ENCODE measurements at regions not wholly inside any gene's neighbourhood (a gene's known extent, or its start where the extent isn't known, plus 50 kb on each side); places are given as distances from the start of the nearest gene placed in this dataset.
"Not testable (repeated sequence)": the region's sequence is repeated elsewhere in the genome, so short reads cannot be mapped to it uniquely, and the experiment has no call there.

DNA sequence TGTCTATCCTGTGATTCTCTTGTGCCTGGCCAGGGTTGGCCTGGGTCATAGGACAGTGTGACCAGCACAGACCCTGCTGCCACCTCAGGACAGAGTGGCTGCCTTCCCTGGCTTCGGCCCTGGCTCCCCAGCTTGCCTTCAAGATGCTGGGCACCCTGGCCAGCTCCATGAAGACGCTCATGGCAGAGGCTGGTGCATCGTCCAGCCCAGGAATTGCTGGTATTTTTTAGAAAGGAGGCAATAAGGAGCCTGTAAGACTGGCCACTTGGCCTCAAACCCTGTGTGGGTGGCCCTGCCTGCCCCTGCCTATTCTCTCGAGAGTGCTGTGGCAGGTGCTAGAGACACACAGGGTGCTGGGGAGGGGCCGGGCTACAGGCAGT is 70.4 kb upstream of the ACTRT2 start:
- DNase-seq (ENCODE audit: low read depth): no peak

DNA sequence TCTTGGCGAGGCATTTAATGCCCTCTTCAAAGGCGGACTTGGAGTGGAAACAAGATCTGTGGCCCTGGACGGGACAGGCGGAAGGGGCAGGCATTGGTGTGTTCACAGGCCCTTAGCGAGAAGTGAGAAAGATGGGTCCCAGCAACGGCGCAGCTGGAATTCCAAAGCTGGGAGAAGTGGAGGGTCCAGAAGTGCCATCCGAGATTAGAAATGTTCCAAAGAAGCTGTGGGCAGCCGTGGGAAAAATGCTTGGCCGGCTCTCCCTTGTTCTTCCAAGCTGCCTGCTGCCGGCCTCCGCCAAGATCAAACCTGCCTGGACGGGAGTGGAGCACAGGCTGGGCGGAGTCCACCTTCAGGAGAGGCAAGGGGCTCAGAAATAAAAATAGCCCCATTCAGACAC is 69.4 kb upstream of the ACTRT2 start:
- no peak for DNase-seq (ENCODE audit: low read depth)

DNA sequence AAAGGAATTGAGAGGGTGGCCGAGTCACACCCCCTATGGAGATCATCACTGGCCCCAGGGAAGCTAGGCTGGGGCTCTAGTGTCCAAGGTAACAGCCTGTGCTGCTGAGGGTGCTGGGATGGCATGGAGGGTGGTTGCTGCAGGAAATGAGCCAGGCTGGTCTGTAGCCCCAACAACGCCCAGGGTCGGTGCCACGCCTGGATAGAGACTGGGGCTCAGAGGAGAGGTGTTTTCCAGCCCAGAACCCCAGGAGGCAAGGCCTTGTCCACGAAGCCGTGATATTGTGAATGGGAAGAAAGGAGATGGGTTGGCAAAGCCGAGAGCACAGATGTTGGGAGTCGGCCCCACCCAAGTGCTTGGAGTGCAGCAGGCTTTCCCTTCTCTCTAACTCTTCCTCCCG is 68.9 kb upstream of the ACTRT2 start:
- no peak for DNase-seq (ENCODE audit: low read depth)

DNA sequence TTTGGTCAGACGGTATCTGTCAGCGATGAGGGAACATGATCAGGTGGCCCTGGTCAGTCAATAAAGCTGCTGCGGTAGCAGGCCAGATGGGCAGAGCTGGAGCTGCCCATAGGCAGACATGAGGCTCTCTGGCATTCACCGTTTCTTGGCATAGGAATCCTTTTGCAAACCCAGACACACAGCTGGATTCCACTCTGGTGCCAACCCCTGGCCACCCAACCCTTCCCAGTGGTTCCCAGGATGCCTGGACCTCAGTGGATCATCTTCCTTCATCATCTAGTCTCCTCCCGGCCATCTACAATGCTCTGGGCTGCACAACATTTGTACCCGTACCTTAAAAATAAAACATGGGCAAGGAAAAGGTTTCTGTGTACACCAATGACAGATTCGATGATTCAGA is 68.3 kb upstream of the ACTRT2 start:
- DNase-seq (ENCODE audit: low read depth): no peak

DNA sequence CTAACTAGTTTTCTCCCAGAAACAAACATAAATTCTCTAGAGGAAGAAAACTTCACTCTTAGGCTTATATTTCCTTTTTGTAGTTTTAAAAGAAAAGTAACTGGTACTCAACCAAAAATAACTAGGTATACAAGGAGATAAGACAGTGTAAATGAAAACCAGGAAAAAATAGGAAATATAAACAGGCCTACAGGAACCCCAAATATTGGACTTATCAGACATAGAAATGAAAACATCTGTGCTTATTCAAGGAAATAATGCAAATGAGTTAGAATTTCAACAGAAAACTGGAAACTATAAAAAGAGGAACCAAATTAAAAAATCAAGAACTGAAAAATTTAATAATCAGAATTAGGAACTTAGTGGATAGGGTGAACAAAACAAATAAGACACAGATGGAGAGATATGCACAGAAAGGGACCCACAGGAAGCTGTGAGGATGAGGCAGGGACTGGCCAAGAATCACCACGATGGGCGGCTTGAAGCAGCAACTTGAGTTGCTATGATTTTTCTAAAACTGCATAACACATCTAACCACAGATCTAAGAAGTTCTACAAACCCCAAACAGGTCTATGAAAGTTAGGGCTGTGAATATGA is 67.5 kb upstream of the ACTRT2 start:
- no peak for DNase-seq (ENCODE audit: low read depth)

DNA sequence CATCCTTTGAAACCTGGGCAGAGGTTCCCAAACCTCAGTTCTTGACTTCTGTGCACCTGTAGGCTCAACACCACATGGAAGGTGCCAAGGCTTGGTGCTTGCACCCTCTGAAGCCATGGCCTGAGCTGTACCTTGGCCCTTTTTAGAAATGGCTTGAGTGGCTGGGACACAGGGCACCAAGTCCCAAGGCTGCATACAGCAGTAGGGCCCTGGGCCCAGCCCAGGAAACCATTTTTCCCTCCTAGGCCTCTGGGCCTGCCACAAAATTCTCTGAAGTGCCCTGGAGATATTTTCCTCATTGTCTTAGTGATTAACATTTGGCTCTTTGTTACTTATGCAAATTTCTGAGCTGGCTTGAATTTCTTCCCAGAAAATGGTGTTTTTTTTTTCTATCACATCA is 65.6 kb upstream of the ACTRT2 start:
- no peak for DNase-seq (ENCODE audit: low read depth)

DNA sequence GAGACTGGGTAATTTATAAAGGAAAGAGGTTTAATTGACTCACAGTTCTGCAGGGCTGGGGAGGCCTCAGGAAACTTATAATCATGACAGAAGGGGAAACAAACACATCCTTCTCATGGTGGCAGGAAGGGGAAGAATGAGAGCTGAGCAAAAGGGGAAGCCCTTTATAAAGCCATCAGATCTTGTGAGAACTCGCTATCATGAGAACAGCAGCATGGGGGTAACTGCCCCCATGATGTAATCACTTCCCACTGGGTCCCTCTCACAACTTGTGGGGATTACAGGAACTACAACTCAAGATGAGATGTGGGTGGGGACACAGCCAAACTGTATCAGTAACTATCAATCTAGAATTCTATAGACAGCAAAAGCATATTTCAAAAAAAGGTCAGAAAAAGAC is 64.7 kb upstream of the ACTRT2 start:
- DNase-seq (ENCODE audit: low read depth): no peak

DNA sequence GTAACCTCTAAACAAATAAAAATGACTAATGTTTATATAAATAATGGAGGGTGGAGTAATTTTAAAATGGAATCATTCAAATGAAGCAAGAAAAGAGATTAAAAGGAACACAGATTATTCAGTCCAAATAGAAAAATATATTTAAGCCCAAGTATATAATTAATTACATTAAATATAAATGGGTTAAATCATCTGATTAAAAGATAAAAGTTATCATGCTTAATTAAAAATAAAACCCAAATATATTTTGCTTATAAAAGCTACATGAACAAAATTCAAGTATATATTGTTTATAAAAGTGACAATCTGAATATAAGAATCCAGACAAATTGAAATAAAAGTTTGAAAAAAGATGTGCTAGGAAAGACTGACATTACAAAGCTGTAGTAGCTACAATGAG is 63.9 kb upstream of the ACTRT2 start:
- no peak for DNase-seq (ENCODE audit: low read depth)

DNA sequence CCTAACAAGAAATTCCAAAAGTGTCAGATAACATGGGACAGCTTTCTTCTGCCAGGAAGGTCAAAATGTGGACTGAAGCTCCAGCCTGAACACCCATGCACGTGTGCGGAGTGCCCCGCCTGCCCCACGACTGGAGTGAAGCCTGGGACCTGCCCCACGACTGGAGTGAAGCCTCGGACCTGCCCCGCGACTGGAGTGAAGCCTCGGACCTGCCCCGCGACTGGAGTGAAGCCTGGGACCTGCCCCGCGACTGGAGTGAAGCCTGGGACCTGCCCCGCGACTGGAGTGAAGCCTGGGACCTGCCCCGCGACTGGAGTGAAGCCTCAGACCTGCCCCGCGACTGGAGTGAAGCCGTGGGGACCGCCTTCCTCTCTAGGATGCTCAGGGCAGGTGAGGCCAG is 61.4 kb upstream of the ACTRT2 start:
- DNase-seq (ENCODE audit: low read depth): not testable (repeated sequence)

DNA sequence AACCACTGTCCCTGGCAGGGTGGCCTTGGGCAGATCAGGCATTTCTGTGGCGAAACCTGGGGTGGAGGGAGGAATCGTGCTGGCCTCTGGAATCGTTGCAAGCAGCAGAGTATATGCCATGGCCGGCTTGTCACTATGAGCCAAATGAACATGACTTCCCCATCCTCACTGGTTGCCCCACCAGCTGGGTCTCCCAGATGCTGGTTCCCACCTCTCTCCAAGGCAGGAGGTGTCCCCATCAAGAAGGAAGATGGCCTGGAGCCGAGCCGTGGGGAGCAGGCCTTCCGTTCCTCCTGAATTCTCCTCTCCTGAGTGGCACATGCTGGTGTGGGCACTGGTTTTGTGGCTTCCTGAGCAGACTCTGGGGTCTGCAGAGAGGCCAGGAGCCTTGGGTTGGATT is 60.2 kb upstream of the ACTRT2 start:
- no peak for DNase-seq (ENCODE audit: low read depth)

DNA sequence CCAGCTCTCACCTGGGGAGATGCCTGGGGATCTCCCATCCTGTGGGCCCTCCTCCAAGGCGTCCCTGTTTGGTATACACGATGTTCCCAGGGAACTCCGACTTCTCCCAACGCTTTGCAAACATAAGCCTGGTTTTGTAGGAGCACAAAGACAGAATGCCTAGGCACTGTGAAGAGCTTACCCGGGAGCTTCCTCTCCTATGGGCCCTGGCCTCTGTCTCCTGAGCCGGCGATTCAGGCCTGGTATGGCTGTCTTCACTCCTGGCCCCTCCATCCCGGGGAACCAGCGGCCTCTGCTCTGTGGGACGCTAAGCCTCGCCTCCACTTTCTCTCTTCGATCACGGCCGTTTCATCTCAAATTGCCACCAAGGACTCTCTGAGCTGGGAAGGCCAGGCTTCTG is 59.6 kb upstream of the ACTRT2 start:
- no peak for DNase-seq (ENCODE audit: low read depth)

DNA sequence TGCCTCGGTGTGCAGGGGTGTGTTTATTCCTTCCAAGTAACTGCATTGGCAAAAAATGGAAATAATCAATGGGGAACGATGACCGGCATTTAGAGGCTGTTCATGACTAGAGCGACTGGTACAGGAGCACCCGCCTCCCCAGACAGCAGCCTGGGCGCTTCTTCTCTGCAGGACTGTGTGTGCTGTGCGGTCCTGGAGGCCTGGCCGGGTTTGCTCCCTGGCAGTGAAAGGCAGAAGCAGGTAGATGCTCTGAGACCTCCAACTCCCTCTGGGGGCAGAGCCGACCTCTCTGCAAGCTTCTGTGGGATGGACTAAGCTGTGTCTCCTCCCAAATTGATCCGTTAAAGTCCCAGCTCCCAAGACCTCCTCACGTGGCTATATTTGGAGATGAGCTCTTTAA is 59.2 kb upstream of the ACTRT2 start:
- no peak for DNase-seq (ENCODE audit: low read depth)

DNA sequence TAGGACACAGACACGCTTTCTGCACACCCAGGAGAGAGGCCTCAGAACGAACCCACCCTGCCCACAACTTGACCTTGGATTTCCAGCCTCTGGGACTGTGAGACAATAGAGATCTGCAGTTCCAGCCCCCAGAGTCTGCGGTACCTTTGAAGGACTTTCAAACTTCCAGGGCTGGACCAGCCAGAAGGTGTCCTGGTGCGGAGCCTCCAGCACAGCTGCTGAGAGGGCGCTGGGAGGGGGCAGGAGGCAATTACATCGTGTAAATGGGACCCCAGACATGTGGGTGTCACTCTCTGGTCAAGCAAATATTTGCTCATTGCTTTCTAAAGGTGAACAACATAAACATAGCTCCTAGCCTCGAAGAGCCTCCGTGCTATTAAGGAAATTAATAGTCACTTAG is 58.7 kb upstream of the ACTRT2 start:
- no peak for DNase-seq (ENCODE audit: low read depth)

DNA sequence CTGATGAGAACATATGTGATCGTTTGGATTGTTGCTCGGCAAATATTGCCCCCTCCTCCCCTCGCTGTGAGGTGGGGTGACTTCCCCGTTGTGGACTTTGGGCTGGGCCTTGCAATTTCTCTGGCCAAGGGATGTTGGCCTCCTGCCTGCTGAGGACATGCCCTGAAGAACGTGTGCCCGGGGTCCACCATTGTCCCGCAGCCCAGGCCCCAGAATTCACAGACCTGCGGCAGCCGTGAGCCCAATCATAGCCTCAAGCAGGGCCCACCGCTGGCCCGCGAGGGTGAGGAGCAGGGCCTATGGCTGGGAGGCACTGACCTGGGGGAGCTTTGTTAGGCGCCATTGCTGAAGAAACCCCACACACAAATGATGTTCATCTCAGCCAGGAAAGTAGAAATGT is 58.3 kb upstream of the ACTRT2 start:
- DNase-seq (ENCODE audit: low read depth): no peak

DNA sequence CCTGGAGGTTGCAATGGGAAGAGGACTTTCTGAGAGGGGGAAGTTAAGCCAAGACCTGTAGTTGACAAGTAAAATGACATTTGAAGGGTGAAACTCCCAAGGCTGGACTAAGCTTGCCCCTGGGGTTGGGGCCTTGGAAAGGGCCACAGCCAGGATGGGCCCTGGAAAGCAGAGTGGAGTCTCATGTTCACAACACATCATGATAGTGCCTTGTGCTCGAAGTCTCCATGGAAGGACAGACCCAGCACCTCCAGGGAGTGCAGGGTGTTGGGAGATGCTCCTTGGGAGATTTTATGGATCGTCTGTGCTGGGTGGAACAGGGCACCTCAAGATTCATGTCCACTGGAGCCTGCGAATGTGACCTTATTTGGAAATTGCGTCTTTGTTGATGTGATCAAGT is 55.6 kb upstream of the ACTRT2 start:
- no peak for DNase-seq (ENCODE audit: low read depth)

DNA sequence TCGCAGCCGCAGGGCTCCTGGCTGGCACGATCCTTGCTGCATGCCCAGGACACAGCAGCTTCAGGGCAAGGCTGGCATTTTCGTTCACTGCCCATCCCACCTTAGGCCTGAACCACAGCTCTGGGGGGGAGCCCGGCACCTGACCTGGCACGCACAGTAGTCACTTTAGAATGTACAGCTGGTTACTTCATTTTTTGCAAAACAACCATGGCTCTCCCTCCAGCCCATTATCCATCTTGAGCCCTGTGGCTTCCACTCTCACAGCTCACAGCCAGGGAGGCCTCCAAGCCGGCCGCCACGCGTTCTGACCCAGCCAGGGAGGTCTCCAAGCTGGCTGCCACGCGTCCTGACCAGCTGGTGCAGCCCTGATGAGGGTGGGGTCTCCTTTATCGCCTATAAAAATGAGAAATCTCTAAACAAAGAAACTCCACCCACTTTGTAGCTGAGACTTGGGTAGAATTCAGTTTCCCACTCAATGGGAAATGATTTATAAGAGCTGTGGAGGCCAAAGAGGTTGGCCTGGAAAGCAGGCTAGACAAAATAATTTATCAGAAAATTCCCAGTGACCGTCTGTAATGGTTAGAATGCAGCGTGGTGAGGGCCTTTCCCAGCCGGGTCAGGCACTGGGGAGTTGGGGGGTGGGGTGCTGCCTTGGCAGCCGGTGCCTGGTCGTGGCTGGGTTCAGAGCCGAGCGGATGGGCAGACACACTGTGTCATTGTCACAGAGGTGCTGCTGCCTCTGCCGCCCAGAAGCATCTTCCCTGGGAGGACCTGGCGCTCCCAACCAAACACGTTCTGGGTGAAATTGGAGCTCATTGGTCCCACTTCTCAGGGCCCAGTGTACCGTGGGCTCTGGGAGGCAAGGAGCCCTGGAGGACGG is 54.6 kb upstream of the ACTRT2 start:
- DNase-seq (ENCODE audit: low read depth): no peak

DNA sequence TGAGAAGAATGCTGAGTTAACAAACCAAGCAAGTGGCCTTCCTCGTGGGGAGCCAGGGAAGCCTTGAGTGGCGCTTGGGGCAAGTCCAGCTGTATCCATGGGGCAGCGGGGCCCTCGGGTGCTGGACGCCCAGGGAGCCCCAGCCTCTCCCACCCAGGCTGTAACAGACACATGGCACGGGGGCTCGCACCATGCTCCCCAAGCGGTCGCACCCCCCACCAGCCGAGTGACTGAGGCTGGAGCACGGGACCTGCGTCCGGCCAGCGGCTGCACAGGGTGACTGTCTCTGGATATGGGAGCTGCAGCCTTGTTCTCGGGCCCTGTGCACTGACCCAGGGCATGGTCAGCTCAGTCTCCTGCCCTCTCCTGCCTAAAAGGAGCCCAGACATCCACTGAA is 53.9 kb upstream of the ACTRT2 start:
- DNase-seq (ENCODE audit: low read depth): no peak

DNA sequence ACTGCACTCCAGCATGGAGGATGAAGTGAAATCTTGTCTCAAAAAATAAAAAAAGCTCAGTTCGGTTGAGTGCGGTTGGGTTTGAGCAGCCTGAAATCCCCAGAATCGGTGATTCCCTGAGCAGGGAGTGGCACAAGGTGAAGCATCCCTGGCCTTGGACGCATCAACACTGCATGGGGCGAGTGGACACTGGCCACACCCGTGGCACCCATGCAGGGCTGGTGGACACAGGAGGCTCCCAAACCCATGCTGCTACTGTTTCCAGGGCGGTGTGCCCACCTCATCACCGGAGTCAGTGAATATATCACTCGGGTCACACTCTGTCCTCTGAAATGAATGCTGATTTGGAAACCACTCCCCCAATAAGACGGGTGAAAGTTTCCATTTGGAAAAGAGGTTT is 53.4 kb upstream of the ACTRT2 start:
- no peak for DNase-seq (ENCODE audit: low read depth)

DNA sequence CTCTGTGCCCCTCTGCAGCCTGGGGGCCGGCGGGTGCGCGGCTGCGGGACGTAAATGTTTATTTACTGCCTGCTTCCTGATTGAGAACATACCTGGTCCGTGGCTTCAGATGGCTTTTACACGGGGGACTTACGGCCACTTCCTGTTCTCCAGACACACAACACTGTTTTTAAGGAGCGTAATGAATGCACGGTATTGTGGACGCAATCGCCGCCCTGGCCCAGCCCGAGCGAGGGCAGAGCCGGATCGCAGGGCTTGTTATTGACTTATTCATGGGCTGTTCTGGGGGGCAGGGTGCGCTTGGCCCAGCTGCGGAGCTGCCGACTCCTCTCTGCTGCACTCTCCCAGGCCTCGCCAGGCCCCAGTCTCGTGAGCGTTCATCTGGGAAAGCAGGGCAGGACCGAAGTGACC is 52.8 kb upstream of the ACTRT2 start:
- DNase-seq (ENCODE audit: low read depth): no peak

DNA sequence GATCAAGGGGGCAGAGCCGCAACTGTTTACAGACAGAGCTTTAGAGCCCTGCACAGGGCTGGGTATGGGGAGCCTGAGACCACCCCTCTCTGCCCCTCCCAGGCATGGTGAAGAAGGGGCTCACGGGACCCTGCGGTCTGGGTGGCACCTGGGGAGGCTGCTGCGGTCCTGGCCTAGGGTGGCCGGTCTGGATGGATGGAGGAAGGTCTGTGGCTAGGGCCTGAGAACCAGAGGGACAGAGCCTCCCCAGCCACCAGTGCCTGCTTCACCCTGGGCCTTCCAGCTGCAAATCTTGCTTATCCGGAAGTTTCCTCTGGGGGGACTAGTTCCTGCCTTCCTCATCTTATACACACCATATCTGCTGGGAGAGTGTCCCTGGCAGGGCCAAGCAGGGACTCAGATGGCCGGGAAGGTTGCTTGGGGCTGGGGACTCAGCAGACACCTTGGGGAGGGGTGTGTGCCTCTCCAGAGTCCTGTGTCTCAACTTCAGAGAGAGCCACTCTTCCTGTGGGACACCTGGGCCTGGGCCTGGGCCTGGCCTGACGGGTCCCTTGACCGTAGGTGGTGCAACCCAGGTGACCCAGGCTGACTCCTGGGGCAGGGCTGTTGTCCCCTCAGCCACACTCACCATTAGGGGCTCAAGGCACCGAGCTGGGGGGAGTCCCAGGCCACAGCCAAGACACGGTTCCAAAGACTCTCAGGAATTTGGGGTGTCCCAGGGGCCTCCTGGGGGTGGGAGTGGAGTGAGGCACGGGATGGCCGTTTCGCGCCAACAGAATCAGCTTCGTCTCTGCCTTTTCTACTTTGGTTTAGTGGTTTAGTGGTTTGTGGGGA is 52.0 kb upstream of the ACTRT2 start:
- no peak for DNase-seq (ENCODE audit: low read depth)

DNA sequence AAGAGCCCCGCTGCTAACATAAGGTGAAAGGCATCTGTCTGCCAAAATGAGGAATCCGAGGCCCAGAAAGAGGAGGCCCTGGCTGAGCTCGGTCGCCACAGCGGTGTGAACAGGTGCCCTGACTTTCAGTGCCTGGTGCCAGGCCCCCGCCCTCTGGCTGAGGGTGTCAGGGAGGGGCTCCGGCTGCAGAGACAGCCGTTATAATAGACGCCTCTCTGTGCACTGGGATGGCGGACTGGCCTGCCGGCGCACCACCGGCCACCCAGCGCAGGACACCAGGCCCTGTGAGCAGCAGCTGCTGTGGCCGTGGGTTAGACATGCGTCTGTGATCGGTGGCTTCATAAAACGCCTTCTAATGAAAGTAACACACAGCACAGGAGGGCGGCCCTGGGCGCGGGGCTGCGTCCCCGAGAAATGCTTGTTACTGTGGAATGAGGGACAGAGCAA is 51.4 kb upstream of the ACTRT2 start:
- no peak for DNase-seq (ENCODE audit: low read depth)

DNA sequence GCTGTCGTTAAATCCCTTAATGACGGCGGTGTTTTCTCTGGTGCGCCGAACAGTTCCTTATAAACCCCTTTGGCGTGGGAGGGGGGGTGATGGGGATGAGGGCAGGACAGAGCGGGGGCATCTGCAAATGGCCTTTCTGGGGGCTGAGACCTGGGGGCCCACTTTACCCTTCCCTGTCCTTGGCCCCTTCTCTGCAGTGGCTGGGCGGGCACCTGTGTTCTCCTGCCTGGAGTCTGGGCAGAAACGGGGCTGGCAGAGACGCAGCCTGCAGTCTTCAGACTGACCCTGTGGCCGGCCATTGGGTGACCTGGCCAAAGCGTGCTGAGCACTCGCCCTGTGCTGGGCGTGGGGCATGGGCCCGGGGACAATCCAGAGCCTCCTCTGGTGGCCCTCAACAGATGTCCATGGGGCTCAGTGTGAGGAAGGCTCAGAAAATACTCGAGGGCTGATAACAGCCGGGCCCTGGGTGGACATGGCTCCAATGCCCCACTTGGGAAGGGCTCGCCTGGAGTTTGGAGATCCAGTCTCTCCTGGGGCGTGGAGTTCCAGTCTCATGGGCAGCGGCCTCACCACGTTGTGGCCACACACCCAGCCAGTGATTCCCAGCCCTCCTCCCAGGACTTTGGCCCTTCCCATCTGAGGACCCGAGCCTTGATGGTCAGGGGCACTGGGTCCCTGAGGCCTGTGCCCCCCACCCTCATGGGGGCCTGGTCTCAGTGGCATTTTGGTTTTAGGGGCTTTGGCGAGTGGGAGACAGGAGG is 50.8 kb upstream of the ACTRT2 start:
- DNase-seq (ENCODE audit: low read depth): no peak
